Neural progenitor cell (in vitro differentiated cells): ENCODE measurements at regions not wholly inside any gene's neighbourhood (a gene's known extent, or its start where the extent isn't known, plus 50 kb on each side); places are given as distances from the start of the nearest gene placed in this dataset.
"Not testable (repeated sequence)": the region's sequence is repeated elsewhere in the genome, so short reads cannot be mapped to it uniquely, and the experiment has no call there.

Experiments
- EZH2 ChIP-seq: fragments of 200-600 bp; sonication (generic); IDR thresholded peaks from 2 replicates; pipeline ENCODE4 v1.6.1; 2017; ENCODE audit warnings: antibody characterized with exemption, mild to moderate bottlenecking, moderate library complexity
- EZH2phosphoT487 ChIP-seq: fragments of 200-600 bp; sonication (generic); IDR thresholded peaks from 2 replicates; pipeline ENCODE4 v1.6.1; 2017; ENCODE audit warnings: antibody characterized with exemption
- TF ChIP-seq, protein P1 (sequence below): fragments of 200-600 bp; sonication (generic); IDR thresholded peaks from 2 replicates; pipeline ENCODE4 v1.5.1; 2017; ENCODE audit warnings: antibody characterized with exemption, mild to moderate bottlenecking

DNA sequence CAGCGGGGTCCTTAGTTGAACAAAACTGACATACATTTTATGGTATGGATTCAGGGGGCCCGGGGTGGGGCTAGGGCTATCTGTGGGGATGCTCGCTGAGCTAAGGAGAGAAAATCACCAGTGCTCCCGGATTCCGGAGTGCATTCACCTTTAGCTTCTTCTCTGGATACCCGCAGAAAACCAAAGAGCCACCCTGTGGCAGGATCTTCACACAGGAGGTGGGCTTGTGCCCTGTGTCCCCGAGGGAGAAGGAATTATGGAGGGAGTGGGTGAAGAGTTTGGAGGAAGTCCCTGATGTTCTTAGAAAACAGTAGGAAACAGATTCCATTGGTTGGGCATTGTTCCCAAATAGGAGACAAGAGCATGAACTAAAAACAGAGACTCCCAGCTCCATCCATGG, 385.2 kb upstream of the DEFB115 start:
- TF ChIP-seq, protein P1, sequence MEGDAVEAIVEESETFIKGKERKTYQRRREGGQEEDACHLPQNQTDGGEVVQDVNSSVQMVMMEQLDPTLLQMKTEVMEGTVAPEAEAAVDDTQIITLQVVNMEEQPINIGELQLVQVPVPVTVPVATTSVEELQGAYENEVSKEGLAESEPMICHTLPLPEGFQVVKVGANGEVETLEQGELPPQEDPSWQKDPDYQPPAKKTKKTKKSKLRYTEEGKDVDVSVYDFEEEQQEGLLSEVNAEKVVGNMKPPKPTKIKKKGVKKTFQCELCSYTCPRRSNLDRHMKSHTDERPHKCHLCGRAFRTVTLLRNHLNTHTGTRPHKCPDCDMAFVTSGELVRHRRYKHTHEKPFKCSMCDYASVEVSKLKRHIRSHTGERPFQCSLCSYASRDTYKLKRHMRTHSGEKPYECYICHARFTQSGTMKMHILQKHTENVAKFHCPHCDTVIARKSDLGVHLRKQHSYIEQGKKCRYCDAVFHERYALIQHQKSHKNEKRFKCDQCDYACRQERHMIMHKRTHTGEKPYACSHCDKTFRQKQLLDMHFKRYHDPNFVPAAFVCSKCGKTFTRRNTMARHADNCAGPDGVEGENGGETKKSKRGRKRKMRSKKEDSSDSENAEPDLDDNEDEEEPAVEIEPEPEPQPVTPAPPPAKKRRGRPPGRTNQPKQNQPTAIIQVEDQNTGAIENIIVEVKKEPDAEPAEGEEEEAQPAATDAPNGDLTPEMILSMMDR, result not testable (repeated sequence)
- not testable (repeated sequence) for TF ChIP-seq EZH2phosphoT487, EZH2
